HepG2 (cell line): ENCODE measurements at regions not wholly inside any gene's neighbourhood (a gene's known extent, or its start where the extent isn't known, plus 50 kb on each side); places are given as distances from the start of the nearest gene placed in this dataset.

ENCODE experiments used
- ATAC-seq: fragments of 200-7000 bp; cut with Tn5 transposase; 3 replicates; pipeline ENCODE4 v1.9.1; 2020; ENCODE audit warnings: mild to moderate bottlenecking, moderate library complexity
- BruUV-seq: library from RNA; stranded (reverse); fragments of 400-500 nt; replicated peaks from 2 replicates; lab custom pipeline; 2021; lab: Mats Ljungman, UMichigan
- CTCF ChIA-PET: fragments of 300-600 bp; formaldehyde crosslinking; extraction: SDS; loops from one replicate; lab custom pipeline; 2021; ENCODE audit warnings: low total read pairs, inconsistent platforms, low intra/inter-chr PET ratio; lab: Yijun Ruan, JAX
- POLR2A ChIA-PET: fragments of 350-600 bp; sonication (Branson Sonifier 250); formaldehyde crosslinking; loops from one replicate; lab custom pipeline; 2020; ENCODE audit warnings: antibody characterized with exemption, inconsistent platforms; lab: Yijun Ruan, JAX
- DNase-seq: peaks from one replicate; pipeline ENCODE4 v3.0.0-alpha.2; 2015; ENCODE audit warnings: low spot score
- FAIRE-seq: peaks from 3 replicates; lab custom pipeline; 2011; peaks lifted over from hg19 to GRCh38; lab: Jason Lieb, UNC
- H2AFZ ChIP-seq: one replicate; pipeline ENCODE4 v1.6.1; 2011; ENCODE audit warnings: low read length, inconsistent platforms
- H3K27ac ChIP-seq: fragments of 300-600 bp; 3 replicates; pipeline ENCODE4 v1.8.0; 2011; ENCODE audit warnings: mixed run types, mild to moderate bottlenecking, mixed read lengths, low read length, inconsistent platforms; ENCODE audit not compliant: insufficient read depth; ENCODE audit errors: extremely low read length
- H3K27me3 ChIP-seq, 2 experiments: fragments of 200-600 bp in 1 of 2; 2 replicates in 1 of 2; 3 replicates in 1 of 2; pipeline versions ENCODE4 v1.6.0 to v1.8.0; 2011; ENCODE audit warnings: low read length in 2 of 2, mild to moderate bottlenecking in 2 of 2, moderate library complexity in 2 of 2, inconsistent platforms in 1 of 2; ENCODE audit not compliant: insufficient read depth in 2 of 2, control insufficient read depth in 1 of 2
- H3K36me3 ChIP-seq, 2 experiments: fragments of 200-600 bp in 1 of 2; replicated peaks in 1 of 2; 2 replicates in 1 of 2; 3 replicates in 1 of 2; pipeline versions ENCODE4 v1.5.1 to v1.8.0; 2011; ENCODE audit warnings: low read length in 2 of 2, inconsistent platforms in 1 of 2; ENCODE audit not compliant: insufficient read depth in 2 of 2, control insufficient read depth in 1 of 2
- H3K4me1 ChIP-seq: 2 replicates; pipeline ENCODE4 v1.5.1; 2012; ENCODE audit warnings: low read length, inconsistent platforms; ENCODE audit not compliant: insufficient read depth
- H3K4me2 ChIP-seq: 2 replicates; pipeline ENCODE4 v1.6.0; 2011; ENCODE audit warnings: low read depth, low read length, inconsistent platforms
- H3K4me3 ChIP-seq, 3 experiments: fragments of 200-600 bp in 1 of 3; sonication (generic), shearing (Covaris generic) in 1 of 3; replicated peaks in 1 of 3; 2 replicates each; pipeline ENCODE4 v1.5.1; 2011 to 2016; ENCODE audit warnings: low read length in 3 of 3, inconsistent platforms in 2 of 3, low read depth in 2 of 3, mild to moderate bottlenecking in 2 of 3, control low read depth in 1 of 3, mixed read lengths in 1 of 3; ENCODE audit not compliant: insufficient read depth in 1 of 3
- H3K79me2 ChIP-seq: one replicate; pipeline ENCODE4 v1.6.1; 2011; ENCODE audit warnings: low read length, inconsistent platforms; ENCODE audit not compliant: insufficient read depth
- H3K9ac ChIP-seq: 2 replicates; pipeline ENCODE4 v1.6.0; 2011; ENCODE audit warnings: mild to moderate bottlenecking, low read depth, low read length, inconsistent platforms; ENCODE audit not compliant: insufficient read depth
- H3K9me3 ChIP-seq: 2 replicates; pipeline ENCODE4 v1.5.1; 2012; ENCODE audit warnings: mild to moderate bottlenecking, low read length
- H4K20me1 ChIP-seq: 2 replicates; pipeline ENCODE4 v1.6.0; 2011; ENCODE audit warnings: inconsistent platforms, mild to moderate bottlenecking, low read length, moderate library complexity; ENCODE audit not compliant: insufficient read depth
- ATF1 ChIP-seq: IDR thresholded peaks from 2 replicates; pipeline ENCODE4 v1.6.1; 2016; ENCODE audit warnings: mild to moderate bottlenecking, control low read depth
- FOXC1 ChIP-seq: sonication (generic); formaldehyde crosslinking; IDR thresholded peaks from 2 replicates; pipeline ENCODE4 v1.8.0; 2022; ENCODE audit warnings: mild to moderate bottlenecking, missing genetic modification reagents, borderline replicate concordance
- KMT2B ChIP-seq: IDR thresholded peaks from 2 replicates; pipeline ENCODE4 v1.6.1; 2016; ENCODE audit warnings: missing genetic modification reagents, missing compliant biosample characterization
- MIXL1 ChIP-seq: IDR thresholded peaks from 2 replicates; pipeline ENCODE4 v1.6.1; 2016
- NR2F2 ChIP-seq: IDR thresholded peaks from 2 replicates; pipeline ENCODE4 v1.6.1; 2012; ENCODE audit warnings: low read depth, inconsistent platforms, borderline replicate concordance
- ZNF446 ChIP-seq: sonication (generic); formaldehyde crosslinking; IDR thresholded peaks from 2 replicates; pipeline ENCODE4 v1.5.0; 2020; ENCODE audit warnings: mild to moderate bottlenecking, missing genetic modification reagents
- ZNF83 ChIP-seq: sonication (generic); formaldehyde crosslinking; IDR thresholded peaks from 2 replicates; pipeline ENCODE4 v1.4.0; 2020; ENCODE audit warnings: missing genetic modification reagents, mild to moderate bottlenecking, borderline replicate concordance
- WGBS: methylation state at CpG from one replicate; pipeline ENCODE4 v1.1.6; 2017; ENCODE audit warnings: low lambda C conversion rate; 5-methylcytosine and 5-hydroxymethylcytosine counted together
- in situ Hi-C: cut with HindIII; loops from 2 replicates; pipeline ENCODE4 v1.10.0; 2017; ENCODE audit warnings: low pct_unique_long_range_greater_than_20kb; ENCODE audit not compliant: extremely low pct_ligation_motif_present
- intact Hi-C: fragments of 100-400 bp; cut with micrococcal nuclease; formaldehyde crosslinking; loops from one replicate; pipeline ENCODE4 v1.10.0; 2022; ENCODE audit not compliant: unreplicated experiment
- TF ChIP-seq, protein P1 (sequence below): IDR thresholded peaks from 2 replicates; pipeline ENCODE4 v1.6.1; 2016
- TF ChIP-seq, protein P2 (sequence below): sonication (generic); formaldehyde crosslinking; IDR thresholded peaks from 2 replicates; pipeline ENCODE4 v1.9.0; 2022; ENCODE audit warnings: missing genetic modification reagents, mild to moderate bottlenecking, borderline replicate concordance

DNA sequence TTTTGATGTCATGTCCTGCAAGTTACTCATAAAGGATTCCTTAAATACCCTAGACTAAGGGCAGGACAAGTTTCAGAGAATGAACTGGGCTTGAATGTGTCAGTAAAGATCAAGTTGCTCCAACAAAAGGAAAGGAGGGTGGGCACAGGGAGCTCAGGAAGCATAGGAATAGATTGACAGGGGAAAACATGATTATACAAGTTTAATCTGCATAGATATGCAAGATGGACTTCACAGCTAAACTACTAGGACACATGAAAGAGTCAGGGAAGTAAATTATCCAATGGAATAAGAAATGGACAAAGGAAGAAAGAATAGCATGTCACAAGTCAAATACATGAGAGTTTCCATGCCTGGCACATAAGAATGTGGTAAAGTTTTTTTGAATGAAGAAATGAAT is 203.9 kb upstream of the SAMSN1 start (continued):
- TF ChIP-seq, protein P1, sequence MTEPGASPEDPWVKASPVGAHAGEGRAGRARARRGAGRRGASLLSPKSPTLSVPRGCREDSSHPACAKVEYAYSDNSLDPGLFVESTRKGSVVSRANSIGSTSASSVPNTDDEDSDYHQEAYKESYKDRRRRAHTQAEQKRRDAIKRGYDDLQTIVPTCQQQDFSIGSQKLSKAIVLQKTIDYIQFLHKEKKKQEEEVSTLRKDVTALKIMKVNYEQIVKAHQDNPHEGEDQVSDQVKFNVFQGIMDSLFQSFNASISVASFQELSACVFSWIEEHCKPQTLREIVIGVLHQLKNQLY (CRISPR knock-in tag): no peak
- TF ChIP-seq ZNF83 (CRISPR knock-in tag) (no peak), NR2F2 (no peak)

DNA sequence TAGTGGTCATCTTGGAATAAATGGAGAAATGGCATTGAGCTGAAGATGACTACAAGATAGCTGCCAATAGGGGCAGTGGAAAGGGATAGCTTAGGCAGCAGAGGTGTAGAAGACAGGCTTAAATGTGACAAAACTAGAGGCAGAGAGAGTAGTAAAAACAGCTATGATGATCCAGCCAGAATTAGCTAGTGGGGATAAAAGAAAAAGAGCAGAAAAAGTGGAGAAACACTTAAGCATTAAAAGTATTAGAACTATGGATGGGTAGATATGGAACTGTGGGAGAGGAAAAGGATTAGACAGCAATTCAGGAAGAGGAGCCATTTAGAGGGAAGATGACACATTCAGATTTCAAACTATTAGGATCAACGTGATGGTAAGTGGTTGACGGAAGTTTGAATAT is 202.5 kb upstream of the SAMSN1 start:
- no peak for FAIRE-seq
- in situ Hi-C loops: no loop called here
- no TSS peak for BruUV-seq

DNA sequence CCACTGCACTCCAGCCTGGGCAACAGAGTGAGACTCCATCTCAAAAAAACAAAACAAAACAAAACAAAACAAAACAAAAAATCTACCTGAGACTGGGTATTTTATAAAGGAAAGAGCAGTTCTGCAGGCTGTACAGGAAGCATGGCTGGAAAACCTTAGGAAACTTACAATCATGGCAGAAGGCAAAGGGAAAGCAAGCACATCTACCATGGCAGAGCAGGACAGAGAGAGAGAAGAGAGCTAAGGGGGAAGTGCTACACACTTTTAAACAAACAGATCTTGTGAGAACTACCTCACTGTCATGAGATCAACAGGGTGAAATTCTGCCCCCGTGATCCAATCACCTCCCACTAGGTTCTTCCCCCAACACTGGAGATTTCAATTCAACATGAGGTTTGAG is 198.3 kb upstream of the SAMSN1 start:
- in situ Hi-C loops (no loop called here), intact Hi-C loops (no loop called here)
- no peaks in the 10 kb centered on the region for H3K27me3 ChIP-seq
- no peaks in the 10 kb centered on the region for H3K36me3 ChIP-seq
- no peaks in the 10 kb centered on the region for H3K9me3 ChIP-seq
- no peaks in the 10 kb centered on the region for H4K20me1 ChIP-seq
- H3K27ac ChIP-seq: no peak overlapping the region
- CTCF ChIA-PET: no interaction called here
- H3K79me2 ChIP-seq: no peaks in the 10 kb centered on the region
- POLR2A ChIA-PET: no interaction called here
- DNase-seq (no peak), FAIRE-seq (no peak), ATAC-seq (no peak)
- 0% methylated on average over 1 of the region's 1 CpG for WGBS
- no peak overlapping the region for H3K9ac ChIP-seq
- H2AFZ ChIP-seq: no peak overlapping the region
- no peak overlapping the region for H3K4me3 ChIP-seq
- no peak for TF ChIP-seq ATF1 (CRISPR knock-in tag)
- no peak for TF ChIP-seq FOXC1
- no peak for TF ChIP-seq MIXL1 (CRISPR knock-in tag)
- no peak for TF ChIP-seq ZNF446 (CRISPR knock-in tag)
- TF ChIP-seq KMT2B (CRISPR knock-in tag): no peak
- H3K4me2 ChIP-seq: no peak overlapping the region
- H3K4me1 ChIP-seq: no peaks in the 10 kb centered on the region
- no TSS peak for BruUV-seq

More for the DNA sequence above, 202.5 kb upstream of the SAMSN1 start:
- H3K36me3 ChIP-seq: no peaks in the 10 kb centered on the region
- WGBS: 4% methylated on average over 2 of the region's 2 CpGs
- ChIA-PET POLR2A (no interaction called here), CTCF (no interaction called here)
- H3K4me3 ChIP-seq: no peak overlapping the region
- no peaks in the 10 kb centered on the region for H4K20me1 ChIP-seq
- DNase-seq: no peak
- H3K9me3 ChIP-seq: no peaks in the 10 kb centered on the region
- H3K79me2 ChIP-seq: no peaks in the 10 kb centered on the region
- no peak overlapping the region for H3K4me2 ChIP-seq
- intact Hi-C loops: no loop called here
- H3K4me1 ChIP-seq: no peaks in the 10 kb centered on the region
- H2AFZ ChIP-seq: no peak overlapping the region
- H3K27ac ChIP-seq: no peak overlapping the region
- no peak for ATAC-seq
- TF ChIP-seq, protein P2, sequence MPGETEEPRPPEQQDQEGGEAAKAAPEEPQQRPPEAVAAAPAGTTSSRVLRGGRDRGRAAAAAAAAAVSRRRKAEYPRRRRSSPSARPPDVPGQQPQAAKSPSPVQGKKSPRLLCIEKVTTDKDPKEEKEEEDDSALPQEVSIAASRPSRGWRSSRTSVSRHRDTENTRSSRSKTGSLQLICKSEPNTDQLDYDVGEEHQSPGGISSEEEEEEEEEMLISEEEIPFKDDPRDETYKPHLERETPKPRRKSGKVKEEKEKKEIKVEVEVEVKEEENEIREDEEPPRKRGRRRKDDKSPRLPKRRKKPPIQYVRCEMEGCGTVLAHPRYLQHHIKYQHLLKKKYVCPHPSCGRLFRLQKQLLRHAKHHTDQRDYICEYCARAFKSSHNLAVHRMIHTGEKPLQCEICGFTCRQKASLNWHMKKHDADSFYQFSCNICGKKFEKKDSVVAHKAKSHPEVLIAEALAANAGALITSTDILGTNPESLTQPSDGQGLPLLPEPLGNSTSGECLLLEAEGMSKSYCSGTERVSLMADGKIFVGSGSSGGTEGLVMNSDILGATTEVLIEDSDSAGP (CRISPR knock-in tag): no peak
- no peak overlapping the region for H3K9ac ChIP-seq
- no peaks in the 10 kb centered on the region for H3K27me3 ChIP-seq
